B cell (primary cell): ENCODE measurements at regions not wholly inside any gene's neighbourhood (a gene's known extent, or its start where the extent isn't known, plus 50 kb on each side); places are given as distances from the start of the nearest gene placed in this dataset.

ENCODE experiments used
- ATAC-seq: fragments of 200-7000 bp; cut with Tn5 transposase; one replicate; pipeline ENCODE4 v1.10.0; 2021; ENCODE audit warnings: low read depth, mild to moderate bottlenecking, moderate number of reproducible peaks, moderate library complexity
- CTCF ChIA-PET: fragments of 350-600 bp; sonication (Branson Sonifier 250); formaldehyde crosslinking; loops from one replicate; lab custom pipeline; 2021; ENCODE audit warnings: antibody characterized with exemption, inconsistent platforms; lab: Charles Lee
- POLR2A ChIA-PET: fragments of 350-600 bp; sonication (Branson Sonifier 250); formaldehyde crosslinking; loops from one replicate; lab custom pipeline; 2021; ENCODE audit warnings: antibody characterized with exemption; lab: Charles Lee
- DNase-seq: peaks from one replicate; pipeline ENCODE4 v3.0.0; 2013
- H2AFZ ChIP-seq: 2 replicates; pipeline ENCODE4 v1.6.1; 2012; ENCODE audit warnings: mild to moderate bottlenecking, low read depth, low read length; ENCODE audit not compliant: insufficient read depth, poor library complexity, severe bottlenecking
- H3K27ac ChIP-seq, 2 donors: 1 replicate in 1 of 2; 2 replicates in 1 of 2; pipeline ENCODE4 v1.5.1; 2012 to 2013; ENCODE audit warnings: low read length in 2 of 2, mild to moderate bottlenecking in 2 of 2, moderate library complexity in 1 of 2
- H3K27me3 ChIP-seq, 4 experiments: fragments of 200-600 bp in 1 of 4; sonication (generic) in 1 of 4; replicated peaks in 1 of 4; 1 replicate in 2 of 4; 2 replicates in 2 of 4; pipeline versions ENCODE4 v1.6.1 to v1.7.0; 2013 to 2016; ENCODE audit warnings: low read length in 3 of 4, mild to moderate bottlenecking in 2 of 4, mixed read lengths in 1 of 4, moderate library complexity in 1 of 4; ENCODE audit not compliant: insufficient read depth in 4 of 4, control insufficient read depth in 3 of 4; ENCODE audit errors: control extremely low read depth in 1 of 4
- H3K36me3 ChIP-seq, 2 experiments: replicated peaks in 1 of 2; 1 replicate in 1 of 2; 2 replicates in 1 of 2; pipeline versions ENCODE4 v1.6.1 to v1.7.1; 2013; ENCODE audit warnings: low read length in 1 of 2; ENCODE audit not compliant: insufficient read depth in 2 of 2, control insufficient read depth in 1 of 2; ENCODE audit errors: control extremely low read depth in 1 of 2, extremely low read depth in 1 of 2
- H3K4me1 ChIP-seq, 2 donors: fragments of 200-600 bp in 1 of 2; sonication (generic) in 1 of 2; 1 replicate in 1 of 2; 2 replicates in 1 of 2; pipeline versions ENCODE4 v1.5.1 to v1.6.1; 2013 to 2017; ENCODE audit warnings: low read length in 2 of 2; ENCODE audit not compliant: control insufficient read depth in 2 of 2, insufficient read depth in 2 of 2
- H3K4me2 ChIP-seq: replicated peaks from 2 replicates; pipeline ENCODE3; 2012; ENCODE audit warnings: mild to moderate bottlenecking, low read depth, low read length; ENCODE audit not compliant: poor library complexity, severe bottlenecking
- H3K4me3 ChIP-seq, 5 experiments: fragments of 200-600 bp in 1 of 5; sonication (generic) in 1 of 5; 1 replicate in 3 of 5; 2 replicates in 2 of 5; pipeline versions ENCODE4 v1.5.1 to v1.7.0; 2011 to 2016; ENCODE audit warnings: low read length in 4 of 5, mild to moderate bottlenecking in 4 of 5, low read depth in 2 of 5, control low read depth in 1 of 5, moderate library complexity in 1 of 5; ENCODE audit not compliant: insufficient read depth in 1 of 5; ENCODE audit errors: control extremely low read depth in 1 of 5, extremely low read depth in 1 of 5
- H3K79me2 ChIP-seq: fragments of 200-600 bp; sonication (generic); one replicate; pipeline ENCODE4 v1.6.0; 2016; ENCODE audit warnings: low read length; ENCODE audit not compliant: control insufficient read depth, insufficient read depth
- H3K9ac ChIP-seq: fragments of 200-600 bp; sonication (generic); 2 replicates; pipeline ENCODE4 v1.6.1; 2017; ENCODE audit warnings: mild to moderate bottlenecking, low read length, moderate library complexity
- H3K9me3 ChIP-seq, 3 donors: one replicate each; pipeline versions ENCODE4 v1.6.1 to v1.7.1; 2013; ENCODE audit warnings: low read length in 2 of 3; ENCODE audit not compliant: control insufficient read depth in 2 of 3, insufficient read depth in 1 of 3; ENCODE audit errors: control extremely low read depth in 1 of 3
- H4K20me1 ChIP-seq: 2 replicates; pipeline ENCODE4 v1.6.0; 2012; ENCODE audit warnings: mild to moderate bottlenecking, low read length; ENCODE audit not compliant: insufficient read depth, control insufficient read depth, poor library complexity, severe bottlenecking
- H3K27ac Mint-ChIP-seq: one replicate; pipeline ENCODE4 v1.8.0; 2021; ENCODE audit warnings: mixed read lengths
- H3K27me3 Mint-ChIP-seq: one replicate; pipeline ENCODE4 v1.8.0; 2021; ENCODE audit warnings: mixed read lengths
- H3K4me1 Mint-ChIP-seq: one replicate; pipeline ENCODE4 v1.8.0; 2021; ENCODE audit warnings: mixed read lengths
- H3K4me3 Mint-ChIP-seq: one replicate; pipeline ENCODE4 v1.8.0; 2021; ENCODE audit warnings: mixed read lengths
- H3K9me3 Mint-ChIP-seq: one replicate; pipeline ENCODE4 v1.8.0; 2022; ENCODE audit warnings: mixed read lengths; ENCODE audit not compliant: insufficient read depth
- EZH2 ChIP-seq: IDR thresholded peaks from 2 replicates; pipeline ENCODE4 v1.6.1; 2012; ENCODE audit warnings: borderline replicate concordance, low read depth, mild to moderate bottlenecking, moderate library complexity, low read length; ENCODE audit not compliant: insufficient read depth, poor library complexity, severe bottlenecking
- WGBS: methylation state at CpG from one replicate; pipeline ENCODE4 v1.1.5; 2013; ENCODE audit warnings: missing lambda C conversion rate; ENCODE audit not compliant: insufficient coverage; 5-methylcytosine and 5-hydroxymethylcytosine counted together
- intact Hi-C: fragments of 100-400 bp; cut with micrococcal nuclease; formaldehyde crosslinking; loops from one replicate; pipeline ENCODE4 v1.10.0; 2022
- TF ChIP-seq, protein P1 (sequence below): fragments of 200-600 bp; IDR thresholded peaks from one replicate; pipeline ENCODE4 v1.8.0; 2022; ENCODE audit warnings: antibody characterized with exemption, mild to moderate bottlenecking

DNA sequence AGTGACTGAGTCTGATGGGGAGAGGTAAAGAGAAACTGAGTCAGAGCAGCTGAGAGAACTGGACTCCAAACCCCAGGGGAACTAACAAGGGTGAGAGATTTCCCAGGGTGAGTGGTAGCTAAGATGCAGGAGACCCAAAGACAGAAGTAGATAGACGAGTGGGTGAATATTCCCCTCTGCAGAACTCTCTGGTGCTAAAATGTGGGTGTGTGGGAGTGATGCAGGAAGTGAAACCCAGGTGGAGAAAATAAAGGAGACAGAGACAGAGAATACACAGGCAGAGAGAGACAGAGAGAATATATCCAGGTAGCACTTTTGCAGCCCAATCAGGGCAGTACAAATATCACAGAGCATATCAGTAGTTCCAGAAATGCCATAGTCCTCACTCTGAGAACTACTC, 212.5 kb upstream of the ZIC3 start:
- POLR2A ChIA-PET, result no interaction called here
- Mint-ChIP-seq H3K4me1 (no peaks in the 10 kb centered on the region), H3K27me3 (no peaks in the 10 kb centered on the region), H3K4me3 (no peak overlapping the region), H3K9me3 (no peaks in the 10 kb centered on the region), H3K27ac (no peak overlapping the region)
- Histone ChIP-seq H3K4me3 (no peak overlapping the region), H3K9ac (no peak overlapping the region), H3K79me2 (no peaks in the 10 kb centered on the region), H3K27me3 (no peaks in the 10 kb centered on the region), H3K4me1 (no peaks in the 10 kb centered on the region), H3K36me3 (no peaks in the 10 kb centered on the region), H3K4me2 (no peak overlapping the region), H2AFZ (no peak overlapping the region), H4K20me1 (no peaks in the 10 kb centered on the region), H3K9me3 (no peaks in the 10 kb centered on the region), H3K27ac (no peak overlapping the region)
- TF ChIP-seq, protein P1, sequence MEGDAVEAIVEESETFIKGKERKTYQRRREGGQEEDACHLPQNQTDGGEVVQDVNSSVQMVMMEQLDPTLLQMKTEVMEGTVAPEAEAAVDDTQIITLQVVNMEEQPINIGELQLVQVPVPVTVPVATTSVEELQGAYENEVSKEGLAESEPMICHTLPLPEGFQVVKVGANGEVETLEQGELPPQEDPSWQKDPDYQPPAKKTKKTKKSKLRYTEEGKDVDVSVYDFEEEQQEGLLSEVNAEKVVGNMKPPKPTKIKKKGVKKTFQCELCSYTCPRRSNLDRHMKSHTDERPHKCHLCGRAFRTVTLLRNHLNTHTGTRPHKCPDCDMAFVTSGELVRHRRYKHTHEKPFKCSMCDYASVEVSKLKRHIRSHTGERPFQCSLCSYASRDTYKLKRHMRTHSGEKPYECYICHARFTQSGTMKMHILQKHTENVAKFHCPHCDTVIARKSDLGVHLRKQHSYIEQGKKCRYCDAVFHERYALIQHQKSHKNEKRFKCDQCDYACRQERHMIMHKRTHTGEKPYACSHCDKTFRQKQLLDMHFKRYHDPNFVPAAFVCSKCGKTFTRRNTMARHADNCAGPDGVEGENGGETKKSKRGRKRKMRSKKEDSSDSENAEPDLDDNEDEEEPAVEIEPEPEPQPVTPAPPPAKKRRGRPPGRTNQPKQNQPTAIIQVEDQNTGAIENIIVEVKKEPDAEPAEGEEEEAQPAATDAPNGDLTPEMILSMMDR, result no peak
- no peak for TF ChIP-seq EZH2
- CTCF ChIA-PET, result no interaction called here
- ATAC-seq (no peak), DNase-seq (no peak)
- intact Hi-C loops, result no loop called here
- WGBS, result no CpG with 5 or more reads among the region's 1 CpG

DNA sequence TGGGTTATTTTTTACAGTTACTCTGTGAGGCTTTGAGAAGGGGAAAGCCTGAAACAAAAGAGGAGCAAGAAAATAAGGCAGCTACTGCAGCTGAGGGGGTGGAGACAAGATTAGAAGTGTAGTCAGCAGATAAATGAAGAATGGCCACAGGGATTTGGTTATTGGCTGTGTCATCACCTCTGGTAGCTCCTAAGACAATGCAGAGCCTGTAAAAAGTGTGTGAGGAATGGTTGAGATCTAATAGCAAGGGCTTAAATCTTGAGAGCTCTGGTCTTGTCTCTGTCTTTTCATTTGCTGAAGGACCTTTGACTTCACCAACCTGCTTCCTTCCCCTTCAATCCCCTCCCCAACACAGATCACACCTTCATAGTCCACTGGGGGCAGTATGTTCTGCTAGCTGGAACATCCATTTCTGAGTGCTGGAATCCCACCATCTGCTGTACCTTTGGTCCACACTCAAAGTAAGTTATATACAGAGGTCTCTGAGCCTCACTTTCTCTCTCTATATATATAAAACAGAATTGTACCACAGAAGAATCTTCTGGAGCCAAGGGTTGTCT, 213.7 kb upstream of the ZIC3 start:
- Histone ChIP-seq H3K4me2 (no peak overlapping the region), H4K20me1 (no peaks in the 10 kb centered on the region), H3K9me3 (no peaks in the 10 kb centered on the region), H3K4me3 (no peak overlapping the region), H3K4me1 (no peaks in the 10 kb centered on the region), H2AFZ (no peak overlapping the region), H3K27me3 (no peaks in the 10 kb centered on the region), H3K36me3 (no peaks in the 10 kb centered on the region), H3K79me2 (no peaks in the 10 kb centered on the region), H3K9ac (no peak overlapping the region), H3K27ac (no peak overlapping the region)
- TF ChIP-seq EZH2, result no peak
- TF ChIP-seq, protein P1, result no peak
- no peaks in the 10 kb centered on the region for H3K4me1 Mint-ChIP-seq
- DNase-seq (no peak), ATAC-seq (no peak)
- POLR2A ChIA-PET, result no interaction called here
- intact Hi-C loops, result no loop called here
- no peaks in the 10 kb centered on the region for H3K9me3 Mint-ChIP-seq
- H3K4me3 Mint-ChIP-seq, result no peak overlapping the region
- no peak overlapping the region for H3K27ac Mint-ChIP-seq
- H3K27me3 Mint-ChIP-seq, result no peaks in the 10 kb centered on the region
- CTCF ChIA-PET, result no interaction called here
